Peyer's patch (tissue), 4 donors: ENCODE measurements at regions not wholly inside any gene's neighbourhood (a gene's known extent, or its start where the extent isn't known, plus 50 kb on each side); places are given as distances from the start of the nearest gene placed in this dataset.

Experiments
- POLR2A ChIP-seq, 2 donors: fragments of 450-650 bp; IDR thresholded peaks; one replicate each; pipeline ENCODE4 v1.5.1; 2017; ENCODE audit warnings: antibody characterized with exemption in 2 of 2, mild to moderate bottlenecking in 2 of 2, moderate library complexity in 2 of 2
- TF ChIP-seq, protein P1 (sequence below), 6 experiments: fragments of 450-650 bp in 4 of 6; fragments of 200-600 bp in 2 of 6; sonication (generic) in 1 of 6; IDR thresholded peaks; one replicate each; pipeline ENCODE4 v1.5.1; 2017 to 2019; ENCODE audit warnings: antibody characterized with exemption in 6 of 6, mild to moderate bottlenecking in 3 of 6, moderate library complexity in 1 of 6

DNA sequence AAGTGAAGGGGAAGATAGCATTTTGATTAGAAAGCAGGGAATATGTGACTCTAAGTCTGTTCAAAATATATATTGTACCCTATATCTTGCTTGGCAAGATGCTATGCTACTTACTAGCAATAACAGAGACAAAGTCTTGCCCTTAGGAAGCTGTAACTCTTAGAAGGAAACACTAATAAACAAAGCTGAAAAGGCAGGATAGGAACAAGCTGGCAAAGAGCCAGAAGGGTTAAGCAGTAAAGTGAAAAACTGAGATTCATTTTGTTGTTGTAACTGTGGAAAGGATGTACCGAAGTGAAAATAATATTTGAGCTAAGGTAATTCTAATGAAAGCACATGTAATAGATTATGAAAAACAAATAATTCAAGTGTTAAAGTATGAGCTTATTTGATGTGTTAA, 527.1 kb upstream of the FLRT2 start:
- TF ChIP-seq, protein P1, sequence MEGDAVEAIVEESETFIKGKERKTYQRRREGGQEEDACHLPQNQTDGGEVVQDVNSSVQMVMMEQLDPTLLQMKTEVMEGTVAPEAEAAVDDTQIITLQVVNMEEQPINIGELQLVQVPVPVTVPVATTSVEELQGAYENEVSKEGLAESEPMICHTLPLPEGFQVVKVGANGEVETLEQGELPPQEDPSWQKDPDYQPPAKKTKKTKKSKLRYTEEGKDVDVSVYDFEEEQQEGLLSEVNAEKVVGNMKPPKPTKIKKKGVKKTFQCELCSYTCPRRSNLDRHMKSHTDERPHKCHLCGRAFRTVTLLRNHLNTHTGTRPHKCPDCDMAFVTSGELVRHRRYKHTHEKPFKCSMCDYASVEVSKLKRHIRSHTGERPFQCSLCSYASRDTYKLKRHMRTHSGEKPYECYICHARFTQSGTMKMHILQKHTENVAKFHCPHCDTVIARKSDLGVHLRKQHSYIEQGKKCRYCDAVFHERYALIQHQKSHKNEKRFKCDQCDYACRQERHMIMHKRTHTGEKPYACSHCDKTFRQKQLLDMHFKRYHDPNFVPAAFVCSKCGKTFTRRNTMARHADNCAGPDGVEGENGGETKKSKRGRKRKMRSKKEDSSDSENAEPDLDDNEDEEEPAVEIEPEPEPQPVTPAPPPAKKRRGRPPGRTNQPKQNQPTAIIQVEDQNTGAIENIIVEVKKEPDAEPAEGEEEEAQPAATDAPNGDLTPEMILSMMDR (IDR thresholded peaks at IDR 0.05), result no peak
- TF ChIP-seq POLR2A (IDR thresholded peaks at IDR 0.05), result no peak
